ENCODE measurements at regions not wholly inside any gene's neighbourhood (a gene's known extent, or its start where the extent isn't known, plus 50 kb on each side); places are given as distances from the start of the nearest gene placed in this dataset.

DNA sequence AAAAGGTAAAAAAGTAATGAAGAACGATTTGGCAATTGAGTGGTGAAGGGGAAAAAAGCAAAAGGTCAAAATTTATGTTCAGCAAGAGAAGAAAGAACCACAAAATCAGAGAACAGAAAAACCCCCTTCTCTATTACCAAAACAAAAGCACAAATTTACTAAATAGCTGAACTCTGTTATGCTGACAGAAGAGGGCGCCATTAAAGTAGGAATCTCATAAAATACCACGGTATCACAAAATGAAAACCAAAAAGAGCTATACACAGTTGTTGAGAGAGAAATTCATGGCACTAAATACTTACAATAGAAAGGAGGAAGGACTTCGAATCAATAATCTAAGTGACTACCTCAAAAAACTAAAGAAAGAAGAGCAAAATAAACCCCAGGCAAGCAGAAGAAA, 69.6 kb upstream of the CXorf66 start:
- TF ChIP-seq POLR2A (IDR thresholded peaks at IDR 0.05) = no peak
- no peak for TF ChIP-seq CTCF (IDR thresholded peaks at IDR 0.05)
